ENCODE measurements at regions not wholly inside any gene's neighbourhood (a gene's known extent, or its start where the extent isn't known, plus 50 kb on each side); places are given as distances from the start of the nearest gene placed in this dataset.

DNA sequence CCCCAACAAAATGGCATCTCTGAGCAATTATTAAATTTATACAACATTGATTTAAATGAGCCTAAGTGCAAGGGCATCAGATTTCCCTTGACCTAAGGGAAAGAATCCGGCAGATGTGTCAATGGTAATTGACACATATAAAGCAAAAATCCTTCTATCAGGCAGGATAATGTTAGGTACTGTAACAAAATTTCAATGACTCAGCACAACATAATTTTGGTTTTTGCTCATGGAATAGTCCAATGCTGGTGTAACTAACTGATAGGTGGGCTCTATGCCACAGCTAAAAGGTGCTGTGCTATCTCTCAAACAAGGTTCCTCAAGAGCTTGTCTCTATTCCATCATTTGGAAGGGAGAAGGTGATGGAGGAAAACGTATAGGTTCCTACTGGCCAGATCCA, 68.3 kb upstream of the MEIS1 start:
- TF ChIP-seq RAD21 (IDR thresholded peaks at IDR 0.05; ENCODE audit: low read depth) (no peak), EGR1 (IDR thresholded peaks at IDR 0.05) (no peak), CEBPB (IDR thresholded peaks at IDR 0.05) (no peak), TAF1 (IDR thresholded peaks at IDR 0.05; ENCODE audit: low read depth) (no peak), EP300 (IDR thresholded peaks at IDR 0.05; ENCODE audit: borderline replicate concordance) (no peak), CREB1 (IDR thresholded peaks at IDR 0.05; ENCODE audit: low read depth) (no peak), USF1 (IDR thresholded peaks at IDR 0.05) (no peak), NFIC (IDR thresholded peaks at IDR 0.05) (no peak), REST (IDR thresholded peaks at IDR 0.05; ENCODE audit: low read depth) (no peak), YY1 (IDR thresholded peaks at IDR 0.05; ENCODE audit: low read depth) (no peak), TCF12 (IDR thresholded peaks at IDR 0.05; ENCODE audit: low read depth) (no peak)
- TF ChIP-seq, protein P1, sequence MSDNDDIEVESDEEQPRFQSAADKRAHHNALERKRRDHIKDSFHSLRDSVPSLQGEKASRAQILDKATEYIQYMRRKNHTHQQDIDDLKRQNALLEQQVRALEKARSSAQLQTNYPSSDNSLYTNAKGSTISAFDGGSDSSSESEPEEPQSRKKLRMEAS (IDR thresholded peaks at IDR 0.05), result no peak
